K562 (cell line): ENCODE measurements at regions not wholly inside any gene's neighbourhood (a gene's known extent, or its start where the extent isn't known, plus 50 kb on each side); places are given as distances from the start of the nearest gene placed in this dataset.

Experiments used
- ATAC-seq: fragments of 200-7000 bp; cut with Tn5 transposase; 3 replicates; pipeline ENCODE4 v1.9.1; 2020; ENCODE audit warnings: moderate library complexity
- BruUV-seq: library from RNA; stranded (reverse); fragments of 400-500 nt; replicated peaks from 2 replicates; lab custom pipeline; 2021; lab: Mats Ljungman, UMichigan
- CTCF ChIA-PET: fragments of 300-600 bp; formaldehyde crosslinking; extraction: SDS; loops from one replicate; lab custom pipeline; 2021; ENCODE audit warnings: low intra/inter-chr PET ratio; lab: Yijun Ruan, JAX
- POLR2A ChIA-PET: fragments of 300-600, 350-650 bp; sonication (Branson Sonifier 250); formaldehyde crosslinking; extraction: SDS; loops from one replicate; lab custom pipeline; 2021; ENCODE audit warnings: antibody characterized with exemption, inconsistent platforms; lab: Yijun Ruan, JAX
- DNase-seq, 4 experiments: peaks; one replicate each; pipeline versions ENCODE4 v3.0.0 to v3.0.0-alpha.2; 2011 to 2018; ENCODE audit warnings: low spot score in 3 of 4, mixed read lengths in 3 of 4; ENCODE audit errors: extremely low read depth in 1 of 4
- FAIRE-seq: peaks from 2 replicates; lab custom pipeline; 2011; peaks lifted over from hg19 to GRCh38; lab: Jason Lieb, UNC
- H2AFZ ChIP-seq: 2 replicates; pipeline ENCODE4 v1.6.0; 2011; ENCODE audit warnings: low read depth, low read length, control low read depth, inconsistent platforms
- H3K27ac ChIP-seq: fragments of 200-600 bp; 3 replicates; pipeline ENCODE4 v1.8.0; 2011; ENCODE audit warnings: low read depth, mild to moderate bottlenecking, control low read depth, inconsistent platforms, low read length, moderate library complexity, mixed read lengths; ENCODE audit errors: extremely low read depth
- H3K27me3 ChIP-seq, 2 experiments: fragments of 300-600 bp in 1 of 2; 2 replicates in 1 of 2; 3 replicates in 1 of 2; pipeline versions ENCODE4 v1.6.0 to v1.8.0; 2011; ENCODE audit warnings: inconsistent platforms in 2 of 2, low read length in 2 of 2, mild to moderate bottlenecking in 1 of 2, mixed read lengths in 1 of 2, moderate library complexity in 1 of 2; ENCODE audit not compliant: control insufficient read depth in 2 of 2, insufficient read depth in 2 of 2
- H3K36me3 ChIP-seq: fragments of 300-600 bp; 3 replicates; pipeline ENCODE4 v1.8.0; 2011; ENCODE audit warnings: mild to moderate bottlenecking, low read length, inconsistent platforms; ENCODE audit not compliant: control insufficient read depth, insufficient read depth
- H3K4me1 ChIP-seq, 2 experiments: fragments of 200-600 bp in 1 of 2; replicated peaks in 1 of 2; 2 replicates in 1 of 2; 3 replicates in 1 of 2; pipeline versions ENCODE4 v1.5.1 to v1.8.0; 2011; ENCODE audit warnings: inconsistent platforms in 2 of 2, low read length in 2 of 2, mild to moderate bottlenecking in 1 of 2, mixed read lengths in 1 of 2, moderate library complexity in 1 of 2; ENCODE audit not compliant: control insufficient read depth in 2 of 2, insufficient read depth in 2 of 2
- H3K4me2 ChIP-seq: 2 replicates; pipeline ENCODE4 v1.6.1; 2011; ENCODE audit warnings: low read length, control low read depth, inconsistent platforms, mixed read lengths; ENCODE audit not compliant: insufficient read depth
- H3K4me3 ChIP-seq: fragments of 200-600 bp; sonication (generic), shearing (Covaris generic); 2 replicates; pipeline ENCODE4 v1.5.1; 2016; ENCODE audit warnings: control low read depth, inconsistent platforms
- H3K79me2 ChIP-seq: fragments of 200-600 bp; 3 replicates; pipeline ENCODE4 v1.8.0; 2011; ENCODE audit warnings: low read length, inconsistent platforms; ENCODE audit not compliant: control insufficient read depth, insufficient read depth
- H3K9ac ChIP-seq, 2 experiments: 2 replicates each; pipeline versions ENCODE4 v1.6.0 to v1.6.1; 2011; ENCODE audit warnings: low read depth in 2 of 2, low read length in 2 of 2, control low read depth in 1 of 2, inconsistent platforms in 1 of 2, mild to moderate bottlenecking in 1 of 2, mixed read lengths in 1 of 2; ENCODE audit not compliant: insufficient read depth in 1 of 2
- H3K9me1 ChIP-seq: one replicate; pipeline ENCODE4 v1.6.0; 2011; ENCODE audit warnings: inconsistent platforms, mild to moderate bottlenecking, low read length, moderate library complexity; ENCODE audit not compliant: control insufficient read depth, insufficient read depth
- H3K9me3 ChIP-seq: replicated peaks from 2 replicates; pipeline ENCODE4 v1.5.1; 2011; ENCODE audit warnings: low read depth, low read length, inconsistent platforms; ENCODE audit not compliant: control insufficient read depth, insufficient read depth
- H4K20me1 ChIP-seq: replicated peaks from 2 replicates; pipeline ENCODE4 v1.6.1; 2011; ENCODE audit warnings: low read length, inconsistent platforms, mixed read lengths; ENCODE audit not compliant: control insufficient read depth, insufficient read depth
- ELK3 ChIP-seq: fragments of 450-650 bp; formaldehyde crosslinking; IDR thresholded peaks from 2 replicates; pipeline ENCODE4 v1.4.0; 2020; ENCODE audit warnings: mild to moderate bottlenecking
- EWSR1 ChIP-seq: fragments of 450-650 bp; IDR thresholded peaks from 2 replicates; pipeline ENCODE4 v1.6.1; 2018; ENCODE audit warnings: borderline replicate concordance, mild to moderate bottlenecking, low read depth, moderate library complexity; ENCODE audit not compliant: partially characterized antibody
- MTA3 ChIP-seq: fragments of 450-650 bp; formaldehyde crosslinking; IDR thresholded peaks from 2 replicates; pipeline ENCODE4 v1.6.1; 2017; ENCODE audit warnings: mild to moderate bottlenecking, borderline replicate concordance
- PRPF4 ChIP-seq: fragments of 200-400 bp; formaldehyde crosslinking; IDR thresholded peaks from one replicate; pipeline ENCODE4 v1.6.1; 2017; ENCODE audit warnings: low read length, low read depth, mild to moderate bottlenecking; ENCODE audit not compliant: insufficient read depth, poor library complexity, severe bottlenecking
- RREB1 ChIP-seq: fragments of 250-450 bp; sonication (Bioruptor Pico); IDR thresholded peaks from 2 replicates; pipeline ENCODE4 v1.4.0; 2020
- WGBS: fragments of 100-300 bp; shearing (Covaris generic); methylation state at CpG from one replicate; pipeline ENCODE4 v1.1.6; 2016; ENCODE audit warnings: low coverage, mixed read lengths; ENCODE audit not compliant: insufficient coverage; ENCODE audit errors: missing lambda C conversion rate; 5-methylcytosine and 5-hydroxymethylcytosine counted together
- in situ Hi-C: fragments of 300-500 bp; cut with MboI; formaldehyde crosslinking; loops from 4 replicates; pipeline ENCODE4 v1.15.0; 2018; ENCODE audit warnings: inconsistent platforms, mixed read lengths
- intact Hi-C: fragments of 100-400 bp; cut with micrococcal nuclease; formaldehyde crosslinking; loops from 2 replicates; pipeline ENCODE4 v1.14.2; 2022

GRCh38 chr1:201609661-201610318 lies 70.9 kb downstream of the NAV1 start:
- Histone ChIP-seq H3K9ac (no peak overlapping the region), H3K27ac (no peak overlapping the region), H2AFZ (no peak overlapping the region), H3K27me3 (peaks cover 0 to 6% of the 10 kb centered on the region in 2 experiments; a peak in 1 of 5 replicates), H3K36me3 (no peaks in the 10 kb centered on the region), H4K20me1 (no peaks in the 10 kb centered on the region), H3K4me1 (peaks cover 0 to 11% of the 10 kb centered on the region in 2 experiments; a peak in 2 of 5 replicates), H3K4me3 (no peak overlapping the region), H3K4me2 (no peak overlapping the region), H3K79me2 (no peaks in the 10 kb centered on the region), H3K9me1 (peaks cover 3% of the 10 kb centered on the region), H3K9me3 (no peaks in the 10 kb centered on the region)
- intact Hi-C loops (no loop called here), in situ Hi-C loops (no loop called here)
- no peak for FAIRE-seq
- POLR2A ChIA-PET, result interaction anchor here (0.6 to 3.6 kb wide), 7 partner anchors 9 to 36 kb away, joined by 3 to 18 read pairs (median 4); no protein-coding TSS in a partner anchor
- 37% methylated on average over 5 of the region's 5 CpGs for WGBS
- no TSS peak for BruUV-seq
- no peak for DNase-seq
- CTCF ChIA-PET, result no interaction called here
- ATAC-seq, result no peak
- TF ChIP-seq EWSR1, result no peak
- no peak for TF ChIP-seq MTA3
- TF ChIP-seq PRPF4, result no peak
- TF ChIP-seq ELK3 (CRISPR knock-in tag), result no peak
- TF ChIP-seq RREB1 (CRISPR knock-in tag), result no peak
